ENCODE measurements at regions not wholly inside any gene's neighbourhood (a gene's known extent, or its start where the extent isn't known, plus 50 kb on each side); places are given as distances from the start of the nearest gene placed in this dataset.
"Not testable (repeated sequence)": the region's sequence is repeated elsewhere in the genome, so short reads cannot be mapped to it uniquely, and the experiment has no call there.

- no peak for DNase-seq (ENCODE audit: low read depth)
- no peak for TF ChIP-seq CTCF (conservative IDR thresholded peaks at IDR 0.05; ENCODE audit: control insufficient read depth, insufficient read depth, low read depth, low read length)
Observed at GRCh38 chr2:16939771-16940170, 274.1 kb upstream of the CYRIA start.

GRCh38 chr2:16933355-16933754 lies 267.7 kb upstream of the CYRIA start:
- no peak for DNase-seq (ENCODE audit: low read depth)
- no peak for TF ChIP-seq CTCF (conservative IDR thresholded peaks at IDR 0.05; ENCODE audit: control insufficient read depth, insufficient read depth, low read depth, low read length)

More at GRCh38 chr2:16939771-16940170, 274.1 kb upstream of the CYRIA start:
- H3K4me3 ChIP-seq (ENCODE audit: control insufficient read depth, low read depth, low read length), result no peak overlapping the region

DNA sequence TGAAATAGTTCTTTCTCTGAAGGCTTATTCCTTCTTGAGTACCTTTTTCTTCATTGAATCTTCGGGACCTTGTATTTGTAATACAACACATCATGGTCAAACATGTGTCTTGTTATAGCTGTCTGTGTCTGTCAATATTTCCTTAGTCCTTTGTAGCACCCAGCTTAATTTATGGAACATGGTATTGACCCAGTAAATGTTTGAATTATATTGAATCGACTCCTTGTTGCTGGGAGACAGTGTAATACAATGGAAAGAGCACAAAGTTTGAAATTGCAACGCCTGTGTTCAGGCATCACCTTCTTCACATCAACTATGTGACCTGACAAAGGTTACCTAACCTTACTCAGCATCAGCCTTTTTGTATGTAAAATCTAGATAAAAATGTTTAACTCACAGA lies 267.2 kb upstream of the CYRIA start:
- no peak for TF ChIP-seq CTCF (conservative IDR thresholded peaks at IDR 0.05; ENCODE audit: control insufficient read depth, insufficient read depth, low read depth, low read length)
- no peak for DNase-seq (ENCODE audit: low read depth)
- no peak overlapping the region for H3K4me3 ChIP-seq (ENCODE audit: control insufficient read depth, low read depth, low read length)

More at GRCh38 chr2:16933355-16933754, 267.7 kb upstream of the CYRIA start:
- H3K4me3 ChIP-seq (ENCODE audit: control insufficient read depth, low read depth, low read length), result no peak overlapping the region

DNA sequence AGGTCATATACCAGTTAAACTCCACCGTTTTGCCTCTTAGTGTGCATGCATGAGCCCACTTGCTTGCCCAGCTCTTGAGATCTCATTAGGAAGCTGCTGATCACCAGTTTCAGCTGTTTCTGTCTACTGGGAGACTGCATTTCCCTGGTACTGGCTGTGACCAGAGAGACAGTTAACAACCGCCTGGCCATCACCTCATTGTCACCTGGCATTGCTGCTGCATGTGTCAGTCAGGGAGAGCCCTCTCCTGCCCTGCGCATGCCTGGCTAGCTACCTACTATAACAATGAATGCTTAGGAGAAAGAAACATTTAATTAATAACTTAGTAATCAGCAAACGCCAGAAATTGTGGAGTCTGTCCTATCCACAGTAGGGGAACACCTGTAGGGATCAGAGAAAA lies 265.8 kb upstream of the CYRIA start:
- no peak for DNase-seq (ENCODE audit: low read depth)
- TF ChIP-seq CTCF (conservative IDR thresholded peaks at IDR 0.05; ENCODE audit: control insufficient read depth, insufficient read depth, low read depth, low read length), result no peak
- no peak overlapping the region for H3K4me3 ChIP-seq (ENCODE audit: control insufficient read depth, low read depth, low read length)

DNA sequence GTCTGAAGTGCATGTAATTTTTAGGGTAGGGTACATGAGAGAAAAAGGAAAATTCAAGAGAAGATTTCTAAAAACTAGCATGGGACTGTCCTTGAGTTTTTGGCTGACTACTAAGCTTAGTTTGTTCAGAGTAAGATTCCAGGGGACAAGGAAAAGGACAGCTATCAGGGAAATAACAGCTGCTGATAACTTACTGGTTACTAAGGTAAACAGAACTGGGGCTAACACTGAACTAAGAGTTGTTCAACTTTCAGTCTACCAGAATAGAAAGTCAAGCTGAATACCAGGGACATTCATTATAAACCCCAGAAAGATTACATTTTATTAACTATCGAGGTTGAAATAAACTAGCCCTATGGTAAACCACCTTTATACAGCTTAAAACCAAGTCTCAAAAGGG lies 261.8 kb upstream of the CYRIA start:
- no peak overlapping the region for H3K4me3 ChIP-seq (ENCODE audit: control insufficient read depth, low read depth, low read length)
- TF ChIP-seq CTCF (conservative IDR thresholded peaks at IDR 0.05; ENCODE audit: control insufficient read depth, insufficient read depth, low read depth, low read length), result no peak
- DNase-seq (ENCODE audit: low read depth), result no peak

GRCh38 chr2:16925145-16925544 lies 259.5 kb upstream of the CYRIA start:
- no peak for DNase-seq (ENCODE audit: low read depth)
- no peak for TF ChIP-seq CTCF (conservative IDR thresholded peaks at IDR 0.05; ENCODE audit: control insufficient read depth, insufficient read depth, low read depth, low read length)
- H3K4me3 ChIP-seq (ENCODE audit: control insufficient read depth, low read depth, low read length), result no peak overlapping the region

- not testable (repeated sequence) for DNase-seq (ENCODE audit: low read depth); H3K4me3 ChIP-seq (ENCODE audit: control insufficient read depth, low read depth, low read length)
Observed at GRCh38 chr2:16915341-16915755, 249.7 kb upstream of the CYRIA start.
